ENCODE measurements at regions not wholly inside any gene's neighbourhood (a gene's known extent, or its start where the extent isn't known, plus 50 kb on each side); places are given as distances from the start of the nearest gene placed in this dataset.

GRCh38 chr2:137817058-137817457 is 147.2 kb upstream of the HNMT start:
- Histone ChIP-seq H3K27me3 (ENCODE audit: insufficient read depth, insufficient read length) (no peaks in the 10 kb centered on the region), H3K4me3 (ENCODE audit: insufficient read length, low read depth) (no peak overlapping the region), H3K9me3 (ENCODE audit: insufficient read depth, low read length) (no peaks in the 10 kb centered on the region), H3K9ac (ENCODE audit: insufficient read length, low read depth) (no peak overlapping the region), H3K36me3 (ENCODE audit: insufficient read depth, insufficient read length, low read length) (no peaks in the 10 kb centered on the region), H3K4me1 (ENCODE audit: insufficient read depth, insufficient read length) (no peaks in the 10 kb centered on the region)
- no peak for TF ChIP-seq YY1 (IDR thresholded peaks at IDR 0.05; ENCODE audit: insufficient read depth, insufficient read length)
- TF ChIP-seq ZNF274 (IDR thresholded peaks at IDR 0.05; ENCODE audit: low read depth, low read length), result no peak
- TF ChIP-seq SUZ12 (IDR thresholded peaks at IDR 0.05; ENCODE audit: extremely low read depth, insufficient read depth, insufficient read length), result no peak
- no peak for DNase-seq (ENCODE audit: low read depth, low spot score)

GRCh38 chr2:137823196-137823595 is 141.1 kb upstream of the HNMT start:
- TF ChIP-seq YY1 (IDR thresholded peaks at IDR 0.05; ENCODE audit: insufficient read depth, insufficient read length) (no peak), ZNF274 (IDR thresholded peaks at IDR 0.05; ENCODE audit: low read depth, low read length) (no peak), SUZ12 (IDR thresholded peaks at IDR 0.05; ENCODE audit: extremely low read depth, insufficient read depth, insufficient read length) (no peak)
- DNase-seq (ENCODE audit: low read depth, low spot score), result no peak
- no peaks in the 10 kb centered on the region for H3K27me3 ChIP-seq (ENCODE audit: insufficient read depth, insufficient read length)
- peaks cover 5% of the 10 kb centered on the region; the same call in 1 of the 2 replicates for H3K9me3 ChIP-seq (ENCODE audit: insufficient read depth, low read length)
- no peak overlapping the region for H3K4me3 ChIP-seq (ENCODE audit: insufficient read length, low read depth)
- H3K9ac ChIP-seq (ENCODE audit: insufficient read length, low read depth), result no peak overlapping the region
- no peaks in the 10 kb centered on the region for H3K36me3 ChIP-seq (ENCODE audit: insufficient read depth, insufficient read length, low read length)
- H3K4me1 ChIP-seq (ENCODE audit: insufficient read depth, insufficient read length), result peaks cover 1% of the 10 kb centered on the region

GRCh38 chr2:137824501-137824900 is 139.8 kb upstream of the HNMT start:
- TF ChIP-seq ZNF274 (IDR thresholded peaks at IDR 0.05; ENCODE audit: low read depth, low read length), result no peak
- no peak for TF ChIP-seq YY1 (IDR thresholded peaks at IDR 0.05; ENCODE audit: insufficient read depth, insufficient read length)
- no peak for TF ChIP-seq SUZ12 (IDR thresholded peaks at IDR 0.05; ENCODE audit: extremely low read depth, insufficient read depth, insufficient read length)
- Histone ChIP-seq H3K4me3 (ENCODE audit: insufficient read length, low read depth) (no peak overlapping the region), H3K36me3 (ENCODE audit: insufficient read depth, insufficient read length, low read length) (no peaks in the 10 kb centered on the region), H3K9me3 (ENCODE audit: insufficient read depth, low read length) (peaks cover 5% of the 10 kb centered on the region; the same call in 1 of the 2 replicates), H3K9ac (ENCODE audit: insufficient read length, low read depth) (no peak overlapping the region), H3K27me3 (ENCODE audit: insufficient read depth, insufficient read length) (no peaks in the 10 kb centered on the region), H3K4me1 (ENCODE audit: insufficient read depth, insufficient read length) (peaks cover 1% of the 10 kb centered on the region)
- DNase-seq (ENCODE audit: low read depth, low spot score), result no peak

- H3K9me3 ChIP-seq (ENCODE audit: insufficient read depth, low read length), result peaks cover 5% of the 10 kb centered on the region; the same call in 1 of the 2 replicates
- H3K4me1 ChIP-seq (ENCODE audit: insufficient read depth, insufficient read length), result peaks cover 1% of the 10 kb centered on the region
- no peaks in the 10 kb centered on the region for H3K27me3 ChIP-seq (ENCODE audit: insufficient read depth, insufficient read length)
- no peak for DNase-seq (ENCODE audit: low read depth, low spot score)
- no peaks in the 10 kb centered on the region for H3K36me3 ChIP-seq (ENCODE audit: insufficient read depth, insufficient read length, low read length)
- no peak overlapping the region for H3K4me3 ChIP-seq (ENCODE audit: insufficient read length, low read depth)
- TF ChIP-seq ZNF274 (IDR thresholded peaks at IDR 0.05; ENCODE audit: low read depth, low read length), result no peak
- TF ChIP-seq YY1 (IDR thresholded peaks at IDR 0.05; ENCODE audit: insufficient read depth, insufficient read length), result no peak
- no peak for TF ChIP-seq SUZ12 (IDR thresholded peaks at IDR 0.05; ENCODE audit: extremely low read depth, insufficient read depth, insufficient read length)
- H3K9ac ChIP-seq (ENCODE audit: insufficient read length, low read depth), result no peak overlapping the region
Observed at GRCh38 chr2:137826373-137827372, 137.6 kb upstream of the HNMT start.

GRCh38 chr2:137828624-137829023 is 135.6 kb upstream of the HNMT start:
- H3K9ac ChIP-seq (ENCODE audit: insufficient read length, low read depth), result no peak overlapping the region
- no peaks in the 10 kb centered on the region for H3K27me3 ChIP-seq (ENCODE audit: insufficient read depth, insufficient read length)
- H3K4me1 ChIP-seq (ENCODE audit: insufficient read depth, insufficient read length), result peaks cover 1% of the 10 kb centered on the region
- no peak for DNase-seq (ENCODE audit: low read depth, low spot score)
- TF ChIP-seq ZNF274 (IDR thresholded peaks at IDR 0.05; ENCODE audit: low read depth, low read length), result no peak
- H3K9me3 ChIP-seq (ENCODE audit: insufficient read depth, low read length), result peaks cover 5% of the 10 kb centered on the region; the same call in 1 of the 2 replicates
- H3K36me3 ChIP-seq (ENCODE audit: insufficient read depth, insufficient read length, low read length), result no peaks in the 10 kb centered on the region
- H3K4me3 ChIP-seq (ENCODE audit: insufficient read length, low read depth), result no peak overlapping the region

GRCh38 chr2:137829251-137829650 is 135.0 kb upstream of the HNMT start:
- no peak overlapping the region for H3K9ac ChIP-seq (ENCODE audit: insufficient read length, low read depth)
- H3K4me3 ChIP-seq (ENCODE audit: insufficient read length, low read depth), result no peak overlapping the region
- no peaks in the 10 kb centered on the region for H3K36me3 ChIP-seq (ENCODE audit: insufficient read depth, insufficient read length, low read length)
- TF ChIP-seq ZNF274 (IDR thresholded peaks at IDR 0.05; ENCODE audit: low read depth, low read length) (no peak), SUZ12 (IDR thresholded peaks at IDR 0.05; ENCODE audit: extremely low read depth, insufficient read depth, insufficient read length) (no peak), YY1 (IDR thresholded peaks at IDR 0.05; ENCODE audit: insufficient read depth, insufficient read length) (no peak)
- DNase-seq (ENCODE audit: low read depth, low spot score), result no peak
- H3K9me3 ChIP-seq (ENCODE audit: insufficient read depth, low read length), result peaks cover 5% of the 10 kb centered on the region; the same call in 1 of the 2 replicates
- H3K27me3 ChIP-seq (ENCODE audit: insufficient read depth, insufficient read length), result no peaks in the 10 kb centered on the region
- H3K4me1 ChIP-seq (ENCODE audit: insufficient read depth, insufficient read length), result peaks cover under 1% of the 10 kb centered on the region

- H3K9ac ChIP-seq (ENCODE audit: insufficient read length, low read depth), result no peak overlapping the region
- no peaks in the 10 kb centered on the region for H3K36me3 ChIP-seq (ENCODE audit: insufficient read depth, insufficient read length, low read length)
- no peaks in the 10 kb centered on the region for H3K27me3 ChIP-seq (ENCODE audit: insufficient read depth, insufficient read length)
- TF ChIP-seq ZNF274 (IDR thresholded peaks at IDR 0.05; ENCODE audit: low read depth, low read length) (no peak), SUZ12 (IDR thresholded peaks at IDR 0.05; ENCODE audit: extremely low read depth, insufficient read depth, insufficient read length) (no peak), YY1 (IDR thresholded peaks at IDR 0.05; ENCODE audit: insufficient read depth, insufficient read length) (no peak)
- no peaks in the 10 kb centered on the region for H3K4me1 ChIP-seq (ENCODE audit: insufficient read depth, insufficient read length)
- H3K9me3 ChIP-seq (ENCODE audit: insufficient read depth, low read length), result no peaks in the 10 kb centered on the region
- DNase-seq (ENCODE audit: low read depth, low spot score), result no peak
- H3K4me3 ChIP-seq (ENCODE audit: insufficient read length, low read depth), result no peak overlapping the region
Observed at GRCh38 chr2:137834760-137835379, 129.4 kb upstream of the HNMT start.

Measured in NT2/D1 (cell line).